CD8-positive, alpha-beta memory T cell (primary cell): ENCODE measurements at regions not wholly inside any gene's neighbourhood (a gene's known extent, or its start where the extent isn't known, plus 50 kb on each side); places are given as distances from the start of the nearest gene placed in this dataset.
"Not testable (repeated sequence)": the region's sequence is repeated elsewhere in the genome, so short reads cannot be mapped to it uniquely, and the experiment has no call there.

Experiments used
- CTCF ChIA-PET: fragments of 350-600 bp; sonication (Branson Sonifier 250); formaldehyde crosslinking; loops from one replicate; lab custom pipeline; 2021; ENCODE audit warnings: antibody characterized with exemption; lab: Charles Lee
- POLR2A ChIA-PET: fragments of 350-600 bp; sonication (Branson Sonifier 250); formaldehyde crosslinking; loops from one replicate; lab custom pipeline; 2021; ENCODE audit warnings: antibody characterized with exemption; lab: Charles Lee
- DNase-seq, 5 donors: peaks; one replicate each; pipeline versions ENCODE4 v3.0.0 to v3.0.0-alpha.2; 2020 to 2022; ENCODE audit warnings: mixed read lengths in 1 of 5
- H3K27ac ChIP-seq: one replicate; pipeline ENCODE4 v1.7.0; 2013; ENCODE audit warnings: low read depth, mild to moderate bottlenecking, low read length, moderate library complexity
- H3K27me3 ChIP-seq: 2 replicates; pipeline ENCODE4 v1.7.0; 2013; ENCODE audit warnings: low read length, mild to moderate bottlenecking; ENCODE audit not compliant: insufficient read depth, poor library complexity, severe bottlenecking
- H3K36me3 ChIP-seq: 2 replicates; pipeline ENCODE4 v1.7.0; 2013; ENCODE audit warnings: mild to moderate bottlenecking, low read length, moderate library complexity; ENCODE audit not compliant: insufficient read depth
- H3K4me1 ChIP-seq: 2 replicates; pipeline ENCODE4 v1.7.0; 2013; ENCODE audit warnings: mild to moderate bottlenecking, low read length, moderate library complexity; ENCODE audit not compliant: insufficient read depth
- H3K4me3 ChIP-seq: 2 replicates; pipeline ENCODE4 v1.7.0; 2013; ENCODE audit warnings: mild to moderate bottlenecking, low read length
- H3K9me3 ChIP-seq: 2 replicates; pipeline ENCODE4 v1.7.0; 2013; ENCODE audit warnings: mild to moderate bottlenecking, low read length
- H3K27ac Mint-ChIP-seq, 8 donors: one replicate each; pipeline ENCODE4 v1.8.0; 2020 to 2021; ENCODE audit warnings: mixed read lengths in 8 of 8, mild to moderate bottlenecking in 6 of 8, inconsistent platforms in 3 of 8, moderate library complexity in 3 of 8
- H3K27me3 Mint-ChIP-seq, 2 donors: one replicate each; pipeline ENCODE4 v1.8.0; 2020 to 2021; ENCODE audit warnings: mixed read lengths in 2 of 2, mild to moderate bottlenecking in 1 of 2, moderate library complexity in 1 of 2
- H3K36me3 Mint-ChIP-seq, 3 donors: one replicate each; pipeline ENCODE4 v1.8.0; 2020 to 2021; ENCODE audit warnings: mixed read lengths in 3 of 3, inconsistent platforms in 1 of 3, mild to moderate bottlenecking in 1 of 3
- H3K4me1 Mint-ChIP-seq, 3 donors: one replicate each; pipeline ENCODE4 v1.8.0; 2020 to 2021; ENCODE audit warnings: mixed read lengths in 3 of 3, inconsistent platforms in 1 of 3, mild to moderate bottlenecking in 1 of 3
- H3K4me3 Mint-ChIP-seq, 7 donors: one replicate each; pipeline ENCODE4 v1.8.0; 2020 to 2021; ENCODE audit warnings: mixed read lengths in 7 of 7, mild to moderate bottlenecking in 6 of 7, moderate library complexity in 4 of 7, inconsistent platforms in 2 of 7
- H3K9me3 Mint-ChIP-seq, 5 donors: one replicate each; pipeline ENCODE4 v1.8.0; 2020 to 2022; ENCODE audit warnings: mixed read lengths in 5 of 5, mild to moderate bottlenecking in 3 of 5, moderate library complexity in 2 of 5, inconsistent platforms in 1 of 5

- H3K4me3 ChIP-seq, POLR2A ChIA-PET, H3K4me1 Mint-ChIP-seq: not testable (repeated sequence)
Measured at GRCh38 chrX:149420566-149420965, 84.5 kb downstream of the IDS start.

GRCh38 chrX:149398027-149398426 lies 107.1 kb downstream of the IDS start:
- Mint-ChIP-seq H3K27ac (no peak overlapping the region), H3K9me3 (peaks cover 0 to 4% (median 0%) of the 10 kb centered on the region in 5 donors), H3K4me1 (no peaks in the 10 kb centered on the region), H3K4me3 (no peak overlapping the region), H3K36me3 (no peaks in the 10 kb centered on the region), H3K27me3 (peaks cover 4 to 7% of the 10 kb centered on the region in 2 donors)
- H3K4me3 ChIP-seq, result no peak overlapping the region
- H3K27ac ChIP-seq, result no peak overlapping the region
- H3K27me3 ChIP-seq, result no peaks in the 10 kb centered on the region
- no peaks in the 10 kb centered on the region for H3K9me3 ChIP-seq
- DNase-seq, result no peak
- no peaks in the 10 kb centered on the region for H3K36me3 ChIP-seq
- POLR2A ChIA-PET, result no interaction called here
- CTCF ChIA-PET, result no interaction called here
- no peaks in the 10 kb centered on the region for H3K4me1 ChIP-seq

More at GRCh38 chrX:149420566-149420965, 84.5 kb downstream of the IDS start:
- H3K27ac ChIP-seq, H3K27ac Mint-ChIP-seq, H3K36me3 ChIP-seq, H3K27me3 ChIP-seq, H3K4me3 Mint-ChIP-seq, H3K36me3 Mint-ChIP-seq, H3K4me1 ChIP-seq, H3K9me3 ChIP-seq, DNase-seq, CTCF ChIA-PET: not testable (repeated sequence)
- Mint-ChIP-seq H3K27me3 (peaks cover 4 to 15% of the 10 kb centered on the region in 2 donors), H3K9me3 (peaks cover 0 to 15% (median 7%) of the 10 kb centered on the region in 5 donors)

GRCh38 chrX:149392921-149393320 lies 112.2 kb downstream of the IDS start:
- Mint-ChIP-seq H3K4me1 (no peaks in the 10 kb centered on the region), H3K4me3 (no peak overlapping the region), H3K9me3 (peaks cover 0 to 1% (median 0%) of the 10 kb centered on the region in 5 donors), H3K27ac (no peak overlapping the region), H3K36me3 (no peaks in the 10 kb centered on the region), H3K27me3 (peaks cover 0 to 4% of the 10 kb centered on the region in 2 donors)
- Histone ChIP-seq H3K4me3 (no peak overlapping the region), H3K27me3 (no peaks in the 10 kb centered on the region), H3K36me3 (no peaks in the 10 kb centered on the region), H3K4me1 (no peaks in the 10 kb centered on the region), H3K27ac (no peak overlapping the region), H3K9me3 (no peaks in the 10 kb centered on the region)
- POLR2A ChIA-PET, result no interaction called here
- CTCF ChIA-PET, result no interaction called here
- no peak for DNase-seq

GRCh38 chrX:149383852-149384251 lies 121.3 kb downstream of the IDS start:
- Histone ChIP-seq H3K27me3 (no peaks in the 10 kb centered on the region), H3K4me1 (no peaks in the 10 kb centered on the region), H3K9me3 (no peaks in the 10 kb centered on the region), H3K36me3 (no peaks in the 10 kb centered on the region), H3K4me3 (no peak overlapping the region), H3K27ac (no peak overlapping the region)
- H3K27me3 Mint-ChIP-seq, result peaks cover 0 to 2% of the 10 kb centered on the region in 2 donors
- CTCF ChIA-PET, result no interaction called here
- POLR2A ChIA-PET, result no interaction called here
- no peak overlapping the region for H3K4me3 Mint-ChIP-seq
- no peaks in the 10 kb centered on the region for H3K4me1 Mint-ChIP-seq
- no peak for DNase-seq
- no peaks in the 10 kb centered on the region for H3K36me3 Mint-ChIP-seq
- H3K9me3 Mint-ChIP-seq, result peaks cover 0 to 12% (median 5%) of the 10 kb centered on the region in 5 donors
- no peak overlapping the region for H3K27ac Mint-ChIP-seq

- H3K36me3 ChIP-seq, result no peaks in the 10 kb centered on the region
- H3K4me1 ChIP-seq, result no peaks in the 10 kb centered on the region
- H3K4me3 Mint-ChIP-seq, result no peak overlapping the region
- no peak overlapping the region for H3K27ac Mint-ChIP-seq
- ChIA-PET CTCF (no interaction called here), POLR2A (no interaction called here)
- H3K9me3 ChIP-seq, result no peaks in the 10 kb centered on the region
- no peak overlapping the region for H3K27ac ChIP-seq
- H3K36me3 Mint-ChIP-seq, result no peaks in the 10 kb centered on the region
- no peaks in the 10 kb centered on the region for H3K27me3 ChIP-seq
- no peak for DNase-seq
- no peaks in the 10 kb centered on the region for H3K4me1 Mint-ChIP-seq
- peaks cover 4 to 11% of the 10 kb centered on the region in 2 donors for H3K27me3 Mint-ChIP-seq
- no peak overlapping the region for H3K4me3 ChIP-seq
- H3K9me3 Mint-ChIP-seq, result no peaks in the 10 kb centered on the region
Measured at GRCh38 chrX:149374751-149375150, 130.4 kb downstream of the IDS start.

- Mint-ChIP-seq H3K27ac (no peak overlapping the region), H3K36me3 (no peaks in the 10 kb centered on the region), H3K4me1 (no peaks in the 10 kb centered on the region), H3K4me3 (no peak overlapping the region), H3K9me3 (no peaks in the 10 kb centered on the region), H3K27me3 (peaks cover 0 to 2% of the 10 kb centered on the region in 2 donors)
- no peaks in the 10 kb centered on the region for H3K27me3 ChIP-seq
- no peak overlapping the region for H3K27ac ChIP-seq
- POLR2A ChIA-PET, result no interaction called here
- H3K4me1 ChIP-seq, result no peaks in the 10 kb centered on the region
- CTCF ChIA-PET, result no interaction called here
- no peak overlapping the region for H3K4me3 ChIP-seq
- H3K36me3 ChIP-seq, result no peaks in the 10 kb centered on the region
- DNase-seq, result no peak
- no peaks in the 10 kb centered on the region for H3K9me3 ChIP-seq
Measured at GRCh38 chrX:149372866-149373265, 132.2 kb downstream of the IDS start.

- no peaks in the 10 kb centered on the region for H3K36me3 Mint-ChIP-seq
- H3K27ac Mint-ChIP-seq, result no peak overlapping the region
- H3K4me3 ChIP-seq, result no peak overlapping the region
- H3K27ac ChIP-seq, result no peak overlapping the region
- H3K27me3 Mint-ChIP-seq, result peaks cover 0 to 2% of the 10 kb centered on the region in 2 donors
- no peaks in the 10 kb centered on the region for H3K36me3 ChIP-seq
- H3K9me3 Mint-ChIP-seq, result no peaks in the 10 kb centered on the region
- no peaks in the 10 kb centered on the region for H3K9me3 ChIP-seq
- ChIA-PET POLR2A (no interaction called here), CTCF (no interaction called here)
- no peak overlapping the region for H3K4me3 Mint-ChIP-seq
- no peak for DNase-seq
- no peaks in the 10 kb centered on the region for H3K4me1 Mint-ChIP-seq
- H3K27me3 ChIP-seq, result no peaks in the 10 kb centered on the region
- no peaks in the 10 kb centered on the region for H3K4me1 ChIP-seq
Measured at GRCh38 chrX:149371986-149372385, 133.1 kb downstream of the IDS start.

GRCh38 chrX:149370097-149370496 lies 135.0 kb downstream of the IDS start:
- Histone ChIP-seq H3K27ac (no peak overlapping the region), H3K27me3 (no peaks in the 10 kb centered on the region), H3K9me3 (no peaks in the 10 kb centered on the region), H3K36me3 (no peaks in the 10 kb centered on the region), H3K4me3 (no peak overlapping the region), H3K4me1 (no peaks in the 10 kb centered on the region)
- Mint-ChIP-seq H3K4me3 (no peak overlapping the region), H3K36me3 (no peaks in the 10 kb centered on the region), H3K27ac (no peak overlapping the region), H3K4me1 (no peaks in the 10 kb centered on the region), H3K27me3 (peaks cover 0 to 2% of the 10 kb centered on the region in 2 donors), H3K9me3 (no peaks in the 10 kb centered on the region)
- no peak for DNase-seq
- POLR2A ChIA-PET, result no interaction called here
- CTCF ChIA-PET, result no interaction called here

GRCh38 chrX:149365552-149365951 lies 139.6 kb downstream of the IDS start:
- H3K36me3 Mint-ChIP-seq, result no peaks in the 10 kb centered on the region
- H3K27ac Mint-ChIP-seq, result no peak overlapping the region
- CTCF ChIA-PET, result no interaction called here

More at GRCh38 chrX:149365552-149365951, 139.6 kb downstream of the IDS start:
- H3K27ac ChIP-seq, result no peak overlapping the region
- DNase-seq, result no peak
- peaks cover 0 to 4% of the 10 kb centered on the region in 2 donors for H3K27me3 Mint-ChIP-seq
- no peaks in the 10 kb centered on the region for H3K4me1 Mint-ChIP-seq
- no peaks in the 10 kb centered on the region for H3K9me3 ChIP-seq
- peaks cover 0 to 4% (median 0%) of the 10 kb centered on the region in 5 donors for H3K9me3 Mint-ChIP-seq
- no peak overlapping the region for H3K4me3 ChIP-seq
- H3K4me3 Mint-ChIP-seq, result no peak overlapping the region
- H3K4me1 ChIP-seq, result no peaks in the 10 kb centered on the region
- POLR2A ChIA-PET, result no interaction called here
- H3K36me3 ChIP-seq, result no peaks in the 10 kb centered on the region
- H3K27me3 ChIP-seq, result no peaks in the 10 kb centered on the region
